ENCODE measurements at regions not wholly inside any gene's neighbourhood (a gene's known extent, or its start where the extent isn't known, plus 50 kb on each side); places are given as distances from the start of the nearest gene placed in this dataset.

DNA sequence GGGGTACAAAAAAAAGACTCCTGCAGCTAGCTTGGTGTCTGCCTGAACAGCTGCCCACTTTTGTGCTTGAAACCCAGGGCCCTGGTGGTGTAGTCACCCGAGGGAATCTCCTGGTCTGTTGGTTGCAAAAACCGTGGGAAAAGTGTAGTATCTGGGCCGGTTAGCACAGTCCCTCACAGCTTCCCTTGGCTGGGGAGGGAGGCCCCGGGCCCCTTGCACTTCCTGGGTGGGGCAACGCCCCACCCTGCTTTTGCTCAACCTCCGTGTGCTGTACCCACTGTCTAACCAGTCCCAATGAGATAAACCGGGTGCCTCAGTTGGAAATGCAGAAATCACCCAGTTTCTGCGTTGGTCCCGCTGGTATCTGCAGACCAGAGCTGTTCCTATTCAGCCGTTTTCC, 211.7 kb upstream of the ZPLD1 start:
- DNase-seq, result peak in 2 of 3 donors; percentile 31 to 44
- no peaks in the 10 kb centered on the region for H3K27me3 ChIP-seq (ENCODE audit: control insufficient read depth in 2 of 2, insufficient read depth in 2 of 2, low read length in 2 of 2)
- H3K27me3 Mint-ChIP-seq (ENCODE audit: low read depth in 3 of 3), result no peaks in the 10 kb centered on the region
- H3K27ac Mint-ChIP-seq, result peak overlapping the region in 5 of 7 donors; percentile 21 to 73 (median 37)
- peak overlapping the region; percentile 27 for H3K9ac ChIP-seq (ENCODE audit: insufficient read depth, low read length, poor library complexity, severe bottlenecking)
- no peaks in the 10 kb centered on the region for H3K9me3 ChIP-seq (replicated peaks in 1 of 2; ENCODE audit: control insufficient read depth in 1 of 2, insufficient read depth in 1 of 2, low read length in 2 of 2)
- peak overlapping the region; percentile 73 for H2AFZ ChIP-seq (ENCODE audit: insufficient read depth, low read depth, low read length, poor library complexity, severe bottlenecking)
- peak overlapping the region; percentile 1 to 77 for H3K4me3 Mint-ChIP-seq
- H3K36me3 ChIP-seq (replicated peaks in 1 of 2; ENCODE audit: control insufficient read depth in 1 of 2, insufficient read depth in 2 of 2, low read length in 2 of 2), result no peaks in the 10 kb centered on the region
- H3K36me3 Mint-ChIP-seq, result no peaks in the 10 kb centered on the region
- H3K9me3 Mint-ChIP-seq, result peaks cover 0 to 5% (median 0%) of the 10 kb centered on the region in 7 donors
- intact Hi-C loops (cut with micrococcal nuclease), result no loop called here
- 8% methylated on average over 9 of the region's 10 CpGs for WGBS (ENCODE audit: insufficient coverage)
- no peaks in the 10 kb centered on the region for H3K79me2 ChIP-seq (ENCODE audit: insufficient read depth, low read length)
- H3K4me2 ChIP-seq (replicated peaks; ENCODE audit: extremely low read depth, low read length, poor library complexity, severe bottlenecking), result peak overlapping the region; percentile 35
- H3K27ac ChIP-seq (ENCODE audit: low read depth in 1 of 2, low read length in 2 of 2), result peak overlapping the region; percentile 8 to 45
- no peaks in the 10 kb centered on the region for H4K20me1 ChIP-seq (ENCODE audit: insufficient read depth, low read length)
- peak overlapping the region in 1 of 3 experiments; percentile 42 for H3K4me3 ChIP-seq (replicated peaks in 1 of 3; ENCODE audit: low read depth in 2 of 3, low read length in 3 of 3)
- peaks cover 27% of the 10 kb centered on the region for H3K4me1 Mint-ChIP-seq
- H3K4me1 ChIP-seq (ENCODE audit: control insufficient read depth in 1 of 2, insufficient read depth in 2 of 2, low read length in 2 of 2), result peaks cover 20 to 21% of the 10 kb centered on the region in 2 donors
- no peak for TF ChIP-seq CTCF (IDR thresholded peaks at IDR 0.05)

DNA sequence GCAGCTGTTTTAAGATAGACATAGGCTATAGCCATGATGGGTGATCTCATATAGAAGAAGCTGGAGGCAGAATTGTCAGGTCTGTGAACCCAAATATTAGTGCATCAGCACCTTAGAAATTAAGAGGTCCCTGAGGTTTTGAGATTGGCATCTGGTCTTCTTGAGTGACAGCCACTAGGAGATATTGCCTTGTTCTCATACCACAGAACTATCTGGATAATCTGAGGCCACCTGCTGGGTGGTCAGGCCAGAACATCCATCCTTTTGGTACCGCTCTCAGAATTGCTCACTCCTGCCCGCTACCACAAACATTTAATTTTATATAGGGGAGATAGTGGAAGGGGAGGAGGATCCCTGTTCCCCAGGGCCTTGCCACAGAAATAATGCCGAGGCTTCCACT, 210.6 kb upstream of the ZPLD1 start:
- intact Hi-C loops (cut with micrococcal nuclease), result loop anchor here (2.0 kb wide), 2 partner anchors 411 to 413 kb away; no protein-coding TSS in a partner anchor
- Mint-ChIP-seq H3K4me1 (peaks cover 28% of the 10 kb centered on the region), H3K36me3 (no peaks in the 10 kb centered on the region), H3K27me3 (ENCODE audit: low read depth in 3 of 3) (no peaks in the 10 kb centered on the region), H3K27ac (no peak overlapping the region), H3K9me3 (peaks cover 0 to 5% (median 0%) of the 10 kb centered on the region in 7 donors), H3K4me3 (no peak overlapping the region)
- H3K27me3 ChIP-seq (ENCODE audit: control insufficient read depth in 2 of 2, insufficient read depth in 2 of 2, low read length in 2 of 2), result no peaks in the 10 kb centered on the region
- no peaks in the 10 kb centered on the region for H3K9me3 ChIP-seq (replicated peaks in 1 of 2; ENCODE audit: control insufficient read depth in 1 of 2, insufficient read depth in 1 of 2, low read length in 2 of 2)
- no peak overlapping the region for H3K9ac ChIP-seq (ENCODE audit: insufficient read depth, low read length, poor library complexity, severe bottlenecking)
- peaks cover 20 to 23% of the 10 kb centered on the region in 2 donors for H3K4me1 ChIP-seq (ENCODE audit: control insufficient read depth in 1 of 2, insufficient read depth in 2 of 2, low read length in 2 of 2)
- WGBS (ENCODE audit: insufficient coverage), result 60% methylated on average over 1 of the region's 3 CpGs
- no peak overlapping the region for H2AFZ ChIP-seq (ENCODE audit: insufficient read depth, low read depth, low read length, poor library complexity, severe bottlenecking)
- peak; percentile 20 for TF ChIP-seq CTCF (IDR thresholded peaks at IDR 0.05)
- no peaks in the 10 kb centered on the region for H3K36me3 ChIP-seq (replicated peaks in 1 of 2; ENCODE audit: control insufficient read depth in 1 of 2, insufficient read depth in 2 of 2, low read length in 2 of 2)
- DNase-seq, result peak in 2 of 3 donors; percentile 12 to 19
- H3K4me3 ChIP-seq (replicated peaks in 1 of 3; ENCODE audit: low read depth in 2 of 3, low read length in 3 of 3), result no peak overlapping the region
- H3K4me2 ChIP-seq (replicated peaks; ENCODE audit: extremely low read depth, low read length, poor library complexity, severe bottlenecking), result no peak overlapping the region
- no peak overlapping the region for H3K27ac ChIP-seq (ENCODE audit: low read depth in 1 of 2, low read length in 2 of 2)
- H3K79me2 ChIP-seq (ENCODE audit: insufficient read depth, low read length), result no peaks in the 10 kb centered on the region
- H4K20me1 ChIP-seq (ENCODE audit: insufficient read depth, low read length), result no peaks in the 10 kb centered on the region
